HG02571 (cell line): ENCODE measurements at regions not wholly inside any gene's neighbourhood (a gene's known extent, or its start where the extent isn't known, plus 50 kb on each side); places are given as distances from the start of the nearest gene placed in this dataset.

Source experiments
- ATAC-seq: cut with Tn5 transposase; IDR thresholded peaks from one replicate; pipeline ENCODE4 v1.9.1; 2021; ENCODE audit warnings: mild to moderate bottlenecking, moderate library complexity; ENCODE audit not compliant: unreplicated experiment

- no peak for ATAC-seq
Observed at GRCh38 chr5:110342683-110343082, 383.8 kb downstream of the TMEM232 start.

DNA sequence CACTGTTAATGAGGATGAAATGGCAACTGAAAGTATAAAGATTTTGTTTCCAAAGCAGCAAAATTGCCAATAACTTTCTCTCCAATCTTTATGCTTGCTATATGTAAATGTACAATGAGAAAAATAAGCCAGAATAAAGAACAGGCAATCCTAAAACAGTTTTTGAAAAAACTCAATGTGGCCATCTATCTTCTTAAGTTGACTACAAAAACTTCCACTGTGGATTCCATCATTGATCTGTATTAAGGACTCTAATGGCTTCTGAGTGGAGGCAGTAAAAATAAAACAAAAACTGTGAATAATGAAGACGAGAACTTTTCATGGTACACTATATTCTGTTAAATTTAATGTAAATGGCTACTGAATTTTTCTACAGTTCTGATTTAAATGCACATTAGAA lies 382.9 kb downstream of the TMEM232 start:
- ATAC-seq, result no peak

- ATAC-seq, result no peak
Observed at GRCh38 chr5:110345623-110346022, 380.8 kb downstream of the TMEM232 start.

DNA sequence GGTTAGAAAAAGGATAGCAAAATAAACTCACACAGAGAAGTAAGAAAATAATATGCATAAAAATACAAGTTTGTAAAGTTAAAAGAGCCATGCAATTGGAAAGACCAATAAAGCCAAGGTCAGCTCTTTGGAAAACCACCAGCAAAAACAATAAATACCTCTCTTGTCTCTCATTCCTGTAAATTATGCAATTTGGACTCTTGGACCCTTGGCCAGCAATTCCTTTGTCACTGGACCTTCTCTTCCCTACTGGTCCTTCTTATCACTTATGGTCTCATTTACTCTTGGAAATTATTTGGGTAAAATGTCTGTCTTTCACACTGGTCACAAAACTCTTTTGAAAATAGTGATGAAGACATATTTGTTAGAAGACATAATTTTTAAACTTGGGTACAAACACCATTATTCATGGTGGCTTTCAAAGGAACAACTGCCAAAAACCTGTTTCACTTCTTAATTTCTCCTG lies 379.5 kb downstream of the TMEM232 start:
- no peak for ATAC-seq

GRCh38 chr5:110347781-110348180 lies 378.7 kb downstream of the TMEM232 start:
- ATAC-seq, result no peak

DNA sequence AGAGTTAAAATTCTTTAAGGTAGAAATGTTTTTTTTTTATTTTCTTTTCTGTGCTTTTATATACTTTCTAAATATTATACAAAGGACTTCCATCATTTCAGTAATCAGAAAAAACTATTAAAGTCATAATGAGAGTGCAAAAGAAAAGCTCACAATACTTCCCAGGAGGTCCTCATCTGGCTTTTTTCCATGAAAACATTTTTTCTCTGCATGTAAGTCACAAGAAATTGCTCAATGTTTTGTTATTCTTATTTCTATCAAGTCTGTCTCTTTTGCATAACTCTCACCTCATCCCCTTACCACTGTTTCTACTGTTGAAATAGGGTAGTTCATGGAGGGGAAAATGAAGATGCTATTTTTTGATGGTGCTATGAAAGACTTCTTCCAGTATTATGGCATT lies 375.0 kb downstream of the TMEM232 start:
- no peak for ATAC-seq

GRCh38 chr5:110354311-110354710 lies 372.2 kb downstream of the TMEM232 start:
- ATAC-seq, result no peak

GRCh38 chr5:110354915-110355644 lies 371.4 kb downstream of the TMEM232 start:
- no peak for ATAC-seq

DNA sequence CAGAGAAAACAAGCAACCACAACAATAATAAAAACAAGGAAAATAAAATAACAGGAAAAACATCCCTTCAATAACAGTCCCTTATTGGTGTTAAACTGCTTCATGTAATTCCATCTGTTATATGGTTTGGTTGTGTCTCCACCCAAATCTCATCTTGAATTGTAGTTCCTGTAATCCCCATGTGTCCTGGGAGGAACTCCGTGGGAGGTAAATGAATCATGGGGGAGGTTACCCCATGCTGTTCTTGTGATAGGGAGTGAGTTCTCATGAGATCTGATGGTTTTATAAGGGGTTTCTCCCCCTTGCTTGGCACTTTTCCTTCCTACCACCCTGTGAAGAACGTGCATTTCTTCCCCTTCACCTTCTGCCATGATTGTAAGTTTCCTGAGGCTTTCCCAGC lies 369.8 kb downstream of the TMEM232 start:
- ATAC-seq, result no peak

- no peak for ATAC-seq
Observed at GRCh38 chr5:110359221-110359620, 367.2 kb downstream of the TMEM232 start.

GRCh38 chr5:110361471-110361870 lies 365.0 kb downstream of the TMEM232 start:
- no peak for ATAC-seq

- no peak for ATAC-seq
Observed at GRCh38 chr5:110362261-110362660, 364.2 kb downstream of the TMEM232 start.

GRCh38 chr5:110366716-110367115 lies 359.8 kb downstream of the TMEM232 start:
- ATAC-seq, result no peak
